ENCODE measurements at regions not wholly inside any gene's neighbourhood (a gene's known extent, or its start where the extent isn't known, plus 50 kb on each side); places are given as distances from the start of the nearest gene placed in this dataset.
"Not testable (repeated sequence)": the region's sequence is repeated elsewhere in the genome, so short reads cannot be mapped to it uniquely, and the experiment has no call there.

GRCh38 chr3:74420538-74421124 lies 193.8 kb downstream of the CNTN3 start:
- DNase-seq (ENCODE audit: low read depth), result no peak

- DNase-seq (ENCODE audit: low read depth), result no peak
Observed at GRCh38 chr3:74415731-74416130, 198.7 kb downstream of the CNTN3 start.

- no peak for DNase-seq (ENCODE audit: low read depth)
Observed at GRCh38 chr3:74413547-74414241, 200.8 kb downstream of the CNTN3 start.

GRCh38 chr3:74410276-74410941 lies 204.1 kb downstream of the CNTN3 start:
- no peak for DNase-seq (ENCODE audit: low read depth)

- DNase-seq (ENCODE audit: low read depth), result no peak
Observed at GRCh38 chr3:74409066-74409465, 205.4 kb downstream of the CNTN3 start.

- no peak for DNase-seq (ENCODE audit: low read depth)
Observed at GRCh38 chr3:74403307-74403706, 211.2 kb downstream of the CNTN3 start.

GRCh38 chr3:74402821-74403220 lies 211.6 kb downstream of the CNTN3 start:
- no peak for DNase-seq (ENCODE audit: low read depth)

GRCh38 chr3:74393426-74393825 lies 221.0 kb downstream of the CNTN3 start:
- DNase-seq (ENCODE audit: low read depth), result no peak

- no peak for DNase-seq (ENCODE audit: low read depth)
Observed at GRCh38 chr3:74390121-74390877, 224.2 kb downstream of the CNTN3 start.

GRCh38 chr3:74387111-74387735 lies 227.2 kb downstream of the CNTN3 start:
- DNase-seq (ENCODE audit: low read depth), result no peak

- no peak for DNase-seq (ENCODE audit: low read depth)
Observed at GRCh38 chr3:74384159-74384558, 230.3 kb downstream of the CNTN3 start.

GRCh38 chr3:74377669-74378068 lies 236.8 kb downstream of the CNTN3 start:
- DNase-seq (ENCODE audit: low read depth), result no peak

- not testable (repeated sequence) for DNase-seq (ENCODE audit: low read depth)
Observed at GRCh38 chr3:74376323-74376722, 238.1 kb downstream of the CNTN3 start.

- no peak for DNase-seq (ENCODE audit: low read depth)
Observed at GRCh38 chr3:74375653-74376052, 238.8 kb downstream of the CNTN3 start.

- DNase-seq (ENCODE audit: low read depth), result no peak
Observed at GRCh38 chr3:74372743-74373142, 241.7 kb downstream of the CNTN3 start.

- no peak for DNase-seq (ENCODE audit: low read depth)
Observed at GRCh38 chr3:74370342-74370741, 244.1 kb downstream of the CNTN3 start.

- no peak for DNase-seq (ENCODE audit: low read depth)
Observed at GRCh38 chr3:74366331-74366730, 248.1 kb downstream of the CNTN3 start.

- DNase-seq (ENCODE audit: low read depth), result no peak
Observed at GRCh38 chr3:74363346-74363745, 251.1 kb downstream of the CNTN3 start.

- no peak for DNase-seq (ENCODE audit: low read depth)
Observed at GRCh38 chr3:74360406-74360805, 254.1 kb downstream of the CNTN3 start.

GRCh38 chr3:74357881-74358280 lies 256.6 kb downstream of the CNTN3 start:
- no peak for DNase-seq (ENCODE audit: low read depth)

- DNase-seq (ENCODE audit: low read depth), result no peak
Observed at GRCh38 chr3:74353039-74353438, 261.4 kb downstream of the CNTN3 start.

- no peak for DNase-seq (ENCODE audit: low read depth)
Observed at GRCh38 chr3:74352166-74352565, 262.3 kb downstream of the CNTN3 start.
